GM23338 (cell line): ENCODE measurements at regions not wholly inside any gene's neighbourhood (a gene's known extent, or its start where the extent isn't known, plus 50 kb on each side); places are given as distances from the start of the nearest gene placed in this dataset.
"Not testable (repeated sequence)": the region's sequence is repeated elsewhere in the genome, so short reads cannot be mapped to it uniquely, and the experiment has no call there.

Source experiments
- CREB1 ChIP-seq: fragments of 250-450 bp; sonication (Bioruptor Pico); IDR thresholded peaks from 2 replicates; pipeline ENCODE4 v1.5.0; 2020; ENCODE audit warnings: low read depth, mild to moderate bottlenecking, moderate library complexity
- EZH2 ChIP-seq: fragments of 200-600 bp; sonication (generic); IDR thresholded peaks from one replicate; pipeline ENCODE4 v1.8.0; 2017; ENCODE audit warnings: antibody characterized with exemption, mild to moderate bottlenecking, low read depth; ENCODE audit not compliant: unreplicated experiment
- EZH2phosphoT487 ChIP-seq: fragments of 200-600 bp; sonication (generic); IDR thresholded peaks from one replicate; pipeline ENCODE4 v1.8.1; 2018; ENCODE audit warnings: antibody characterized with exemption; ENCODE audit not compliant: unreplicated experiment
- JUNB ChIP-seq: IDR thresholded peaks from one replicate; pipeline ENCODE4 v1.6.1; 2016; ENCODE audit warnings: antibody characterized with exemption; ENCODE audit not compliant: unreplicated experiment
- POLR2AphosphoS5 ChIP-seq: IDR thresholded peaks from 2 replicates; pipeline ENCODE4 v1.6.1; 2016; ENCODE audit warnings: antibody characterized with exemption, low read depth
- STAT1 ChIP-seq: IDR thresholded peaks from one replicate; pipeline ENCODE4 v1.6.1; 2016; ENCODE audit warnings: antibody characterized with exemption; ENCODE audit not compliant: unreplicated experiment
- TF ChIP-seq, protein P1 (sequence below): IDR thresholded peaks from one replicate; pipeline ENCODE4 v1.6.1; 2018; ENCODE audit warnings: antibody characterized with exemption; ENCODE audit not compliant: unreplicated experiment
- TF ChIP-seq, protein P2 (sequence below), 2 experiments: fragments of 200-600 bp in 1 of 2; sonication (generic) in 1 of 2; conservative IDR thresholded peaks; 2 replicates each; pipeline versions ENCODE4 v1.5.1 to v1.6.1; 2016 to 2017; ENCODE audit warnings: antibody characterized with exemption in 2 of 2, low read depth in 2 of 2, mild to moderate bottlenecking in 2 of 2, moderate library complexity in 1 of 2

DNA sequence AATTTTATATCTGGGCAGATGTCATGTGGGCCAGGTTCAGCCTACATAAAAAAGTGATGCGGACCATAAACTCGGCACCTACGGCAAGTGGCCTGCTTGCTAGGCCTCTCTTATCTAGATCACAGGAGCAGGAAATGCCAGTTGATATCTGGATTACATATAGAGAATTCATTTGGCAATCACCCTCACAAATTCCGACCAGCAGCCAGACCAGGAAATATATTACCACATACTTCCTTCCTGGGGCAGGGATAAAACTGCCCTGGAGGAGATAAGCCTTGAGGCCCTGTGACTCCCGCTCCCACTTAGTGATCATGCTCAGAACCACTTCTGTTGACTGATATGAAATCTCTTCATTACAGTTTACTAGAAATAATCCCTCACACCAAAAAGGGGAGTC lies 282.4 kb upstream of the FRG1 start:
- TF ChIP-seq POLR2AphosphoS5; EZH2phosphoT487; CREB1 (CRISPR knock-in tag); EZH2; STAT1; JUNB: not testable (repeated sequence)
- TF ChIP-seq, protein P1, sequence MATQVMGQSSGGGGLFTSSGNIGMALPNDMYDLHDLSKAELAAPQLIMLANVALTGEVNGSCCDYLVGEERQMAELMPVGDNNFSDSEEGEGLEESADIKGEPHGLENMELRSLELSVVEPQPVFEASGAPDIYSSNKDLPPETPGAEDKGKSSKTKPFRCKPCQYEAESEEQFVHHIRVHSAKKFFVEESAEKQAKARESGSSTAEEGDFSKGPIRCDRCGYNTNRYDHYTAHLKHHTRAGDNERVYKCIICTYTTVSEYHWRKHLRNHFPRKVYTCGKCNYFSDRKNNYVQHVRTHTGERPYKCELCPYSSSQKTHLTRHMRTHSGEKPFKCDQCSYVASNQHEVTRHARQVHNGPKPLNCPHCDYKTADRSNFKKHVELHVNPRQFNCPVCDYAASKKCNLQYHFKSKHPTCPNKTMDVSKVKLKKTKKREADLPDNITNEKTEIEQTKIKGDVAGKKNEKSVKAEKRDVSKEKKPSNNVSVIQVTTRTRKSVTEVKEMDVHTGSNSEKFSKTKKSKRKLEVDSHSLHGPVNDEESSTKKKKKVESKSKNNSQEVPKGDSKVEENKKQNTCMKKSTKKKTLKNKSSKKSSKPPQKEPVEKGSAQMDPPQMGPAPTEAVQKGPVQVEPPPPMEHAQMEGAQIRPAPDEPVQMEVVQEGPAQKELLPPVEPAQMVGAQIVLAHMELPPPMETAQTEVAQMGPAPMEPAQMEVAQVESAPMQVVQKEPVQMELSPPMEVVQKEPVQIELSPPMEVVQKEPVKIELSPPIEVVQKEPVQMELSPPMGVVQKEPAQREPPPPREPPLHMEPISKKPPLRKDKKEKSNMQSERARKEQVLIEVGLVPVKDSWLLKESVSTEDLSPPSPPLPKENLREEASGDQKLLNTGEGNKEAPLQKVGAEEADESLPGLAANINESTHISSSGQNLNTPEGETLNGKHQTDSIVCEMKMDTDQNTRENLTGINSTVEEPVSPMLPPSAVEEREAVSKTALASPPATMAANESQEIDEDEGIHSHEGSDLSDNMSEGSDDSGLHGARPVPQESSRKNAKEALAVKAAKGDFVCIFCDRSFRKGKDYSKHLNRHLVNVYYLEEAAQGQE = not testable (repeated sequence)
- TF ChIP-seq, protein P2, sequence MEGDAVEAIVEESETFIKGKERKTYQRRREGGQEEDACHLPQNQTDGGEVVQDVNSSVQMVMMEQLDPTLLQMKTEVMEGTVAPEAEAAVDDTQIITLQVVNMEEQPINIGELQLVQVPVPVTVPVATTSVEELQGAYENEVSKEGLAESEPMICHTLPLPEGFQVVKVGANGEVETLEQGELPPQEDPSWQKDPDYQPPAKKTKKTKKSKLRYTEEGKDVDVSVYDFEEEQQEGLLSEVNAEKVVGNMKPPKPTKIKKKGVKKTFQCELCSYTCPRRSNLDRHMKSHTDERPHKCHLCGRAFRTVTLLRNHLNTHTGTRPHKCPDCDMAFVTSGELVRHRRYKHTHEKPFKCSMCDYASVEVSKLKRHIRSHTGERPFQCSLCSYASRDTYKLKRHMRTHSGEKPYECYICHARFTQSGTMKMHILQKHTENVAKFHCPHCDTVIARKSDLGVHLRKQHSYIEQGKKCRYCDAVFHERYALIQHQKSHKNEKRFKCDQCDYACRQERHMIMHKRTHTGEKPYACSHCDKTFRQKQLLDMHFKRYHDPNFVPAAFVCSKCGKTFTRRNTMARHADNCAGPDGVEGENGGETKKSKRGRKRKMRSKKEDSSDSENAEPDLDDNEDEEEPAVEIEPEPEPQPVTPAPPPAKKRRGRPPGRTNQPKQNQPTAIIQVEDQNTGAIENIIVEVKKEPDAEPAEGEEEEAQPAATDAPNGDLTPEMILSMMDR (conservative IDR thresholded peaks at IDR 0.05; ENCODE audit: low read depth in 2 of 2) = not testable (repeated sequence)
